Calu3 (cell line): ENCODE measurements at regions not wholly inside any gene's neighbourhood (a gene's known extent, or its start where the extent isn't known, plus 50 kb on each side); places are given as distances from the start of the nearest gene placed in this dataset.

Experiments
- BruUV-seq: library from RNA; stranded (reverse); fragments of 400-500 nt; replicated peaks from 2 replicates; lab custom pipeline; 2021; lab: Mats Ljungman, UMichigan
- CTCF ChIA-PET: fragments of 300-600 bp; sonication (Branson Sonifier 250); formaldehyde crosslinking; loops from one replicate; lab custom pipeline; 2022; ENCODE audit warnings: antibody characterized with exemption; lab: Charles Lee
- DNase-seq: peaks from one replicate; pipeline ENCODE4 v3.0.0; 2022
- H3K27ac Mint-ChIP-seq: one replicate; pipeline ENCODE4 v1.8.0; 2022; ENCODE audit warnings: mixed read lengths; ENCODE audit not compliant: unreplicated experiment
- H3K27me3 Mint-ChIP-seq: one replicate; pipeline ENCODE4 v1.8.0; 2022; ENCODE audit warnings: mixed read lengths; ENCODE audit not compliant: unreplicated experiment
- H3K36me3 Mint-ChIP-seq: one replicate; pipeline ENCODE4 v1.8.0; 2022; ENCODE audit warnings: mild to moderate bottlenecking, moderate library complexity, mixed read lengths; ENCODE audit not compliant: insufficient read depth, unreplicated experiment
- H3K4me1 Mint-ChIP-seq: one replicate; pipeline ENCODE4 v1.8.0; 2022; ENCODE audit warnings: mild to moderate bottlenecking, low read depth, mixed read lengths; ENCODE audit not compliant: unreplicated experiment
- H3K4me3 Mint-ChIP-seq: one replicate; pipeline ENCODE4 v1.8.0; 2022; ENCODE audit warnings: mild to moderate bottlenecking, low read depth, moderate library complexity, mixed read lengths; ENCODE audit not compliant: unreplicated experiment
- H3K9me3 Mint-ChIP-seq: one replicate; pipeline ENCODE4 v1.8.0; 2022; ENCODE audit warnings: low read depth, mixed read lengths; ENCODE audit not compliant: unreplicated experiment
- CTCF ChIP-seq: fragments of 200-600 bp; IDR thresholded peaks from one replicate; pipeline ENCODE4 v1.8.0; 2022; ENCODE audit warnings: antibody characterized with exemption; ENCODE audit not compliant: unreplicated experiment
- intact Hi-C: fragments of 100-400 bp; cut with micrococcal nuclease; formaldehyde crosslinking; loops from one replicate; pipeline ENCODE4 v1.10.0; 2022; ENCODE audit not compliant: unreplicated experiment

GRCh38 chr13:21879263-21879914 is 208.5 kb downstream of the FGF9 start:
- H3K4me1 Mint-ChIP-seq = no peaks in the 10 kb centered on the region
- no peak overlapping the region for H3K27ac Mint-ChIP-seq
- no peak for DNase-seq
- H3K36me3 Mint-ChIP-seq = no peaks in the 10 kb centered on the region
- no peak overlapping the region for H3K4me3 Mint-ChIP-seq
- no peaks in the 10 kb centered on the region for H3K9me3 Mint-ChIP-seq
- peaks cover 46% of the 10 kb centered on the region for H3K27me3 Mint-ChIP-seq
- intact Hi-C loops = no loop called here
- BruUV-seq = no TSS peak
- no peak for TF ChIP-seq CTCF
- CTCF ChIA-PET = no interaction called here

- DNase-seq = no peak
- H3K4me3 Mint-ChIP-seq = no peak overlapping the region
- BruUV-seq = no TSS peak
- no peaks in the 10 kb centered on the region for H3K4me1 Mint-ChIP-seq
- no peak overlapping the region for H3K27ac Mint-ChIP-seq
- no peaks in the 10 kb centered on the region for H3K36me3 Mint-ChIP-seq
- H3K9me3 Mint-ChIP-seq = no peaks in the 10 kb centered on the region
- intact Hi-C loops = no loop called here
- H3K27me3 Mint-ChIP-seq = peaks cover 75% of the 10 kb centered on the region
- TF ChIP-seq CTCF = no peak
- CTCF ChIA-PET = no interaction called here
These were observed 211.9 kb downstream of the FGF9 start for GRCh38 chr13:21882766-21883165.

GRCh38 chr13:21883713-21884112 is 212.8 kb downstream of the FGF9 start:
- Mint-ChIP-seq H3K4me1 (no peaks in the 10 kb centered on the region), H3K27me3 (peaks cover 82% of the 10 kb centered on the region), H3K4me3 (no peak overlapping the region), H3K9me3 (no peaks in the 10 kb centered on the region), H3K27ac (no peak overlapping the region), H3K36me3 (no peaks in the 10 kb centered on the region)
- CTCF ChIA-PET = no interaction called here
- TF ChIP-seq CTCF = no peak
- DNase-seq = no peak
- no TSS peak for BruUV-seq
- intact Hi-C loops = no loop called here

- H3K36me3 Mint-ChIP-seq = no peaks in the 10 kb centered on the region
These were observed 213.5 kb downstream of the FGF9 start for GRCh38 chr13:21884299-21884909.

More at GRCh38 chr13:21884299-21884909, 213.5 kb downstream of the FGF9 start:
- Mint-ChIP-seq H3K27ac (no peak overlapping the region), H3K4me3 (no peak overlapping the region), H3K27me3 (peaks cover 81% of the 10 kb centered on the region), H3K4me1 (no peaks in the 10 kb centered on the region), H3K9me3 (no peaks in the 10 kb centered on the region)
- intact Hi-C loops = no loop called here
- no peak for DNase-seq
- BruUV-seq = no TSS peak
- CTCF ChIA-PET = no interaction called here
- no peak for TF ChIP-seq CTCF
